Activated CD8-positive, alpha-beta memory T cell treated with anti-CD3 and anti-CD28 coated beads, Interleukin-2, amount 50 U/mL, for 4 hours (primary cell): ENCODE measurements at regions not wholly inside any gene's neighbourhood (a gene's known extent, or its start where the extent isn't known, plus 50 kb on each side); places are given as distances from the start of the nearest gene placed in this dataset.
"Not testable (repeated sequence)": the region's sequence is repeated elsewhere in the genome, so short reads cannot be mapped to it uniquely, and the experiment has no call there.

ENCODE experiments used
- DNase-seq: peaks from one replicate; pipeline ENCODE4 v3.0.0-alpha.2; 2020

GRCh38 chr6:164690702-164691500 is 618.5 kb downstream of the C6orf118 start:
- DNase-seq = no peak

- DNase-seq = no peak
These were observed 619.2 kb downstream of the C6orf118 start for GRCh38 chr6:164690241-164690640.

DNA sequence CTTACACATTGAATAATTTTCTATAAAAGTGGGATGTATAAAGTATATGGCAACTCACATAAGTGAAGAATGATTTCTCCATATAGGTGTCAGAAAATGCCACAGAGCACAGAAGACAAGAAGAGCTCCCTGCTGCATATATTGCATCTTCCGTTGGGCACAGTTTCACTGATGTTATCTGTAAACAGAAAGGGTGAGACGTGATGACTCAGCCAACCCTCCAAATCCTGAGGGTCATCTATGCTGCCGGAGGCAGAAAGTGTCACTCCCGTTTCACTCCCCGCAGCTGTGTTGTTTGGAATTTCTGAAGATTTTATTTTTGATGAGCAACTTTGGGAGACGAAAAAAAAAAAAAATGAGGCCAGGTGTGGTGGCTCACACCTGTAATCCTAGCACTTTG is 644.1 kb downstream of the C6orf118 start:
- DNase-seq = no peak

GRCh38 chr6:164663634-164664033 is 645.8 kb downstream of the C6orf118 start:
- no peak for DNase-seq

DNA sequence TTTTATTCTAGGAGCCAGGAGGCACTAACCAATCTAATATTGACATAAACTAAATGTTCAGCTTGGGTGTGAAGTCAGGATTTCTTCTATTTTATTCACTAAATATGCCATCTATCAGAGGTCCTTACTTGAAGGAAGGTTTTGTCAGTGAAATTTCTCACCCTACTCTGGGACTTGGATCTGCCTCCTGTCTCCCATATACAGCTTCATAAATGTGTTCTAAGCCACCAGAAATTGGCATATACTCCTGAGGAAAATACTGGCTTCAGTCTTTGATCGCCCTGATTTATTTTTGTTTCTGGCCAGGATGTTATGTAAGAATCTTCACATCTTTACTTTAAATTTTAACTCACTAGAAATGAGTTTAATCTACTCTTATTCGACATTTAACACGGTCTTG is 647.7 kb downstream of the C6orf118 start:
- DNase-seq = no peak

GRCh38 chr6:164660781-164661180 is 648.6 kb downstream of the C6orf118 start:
- no peak for DNase-seq

DNA sequence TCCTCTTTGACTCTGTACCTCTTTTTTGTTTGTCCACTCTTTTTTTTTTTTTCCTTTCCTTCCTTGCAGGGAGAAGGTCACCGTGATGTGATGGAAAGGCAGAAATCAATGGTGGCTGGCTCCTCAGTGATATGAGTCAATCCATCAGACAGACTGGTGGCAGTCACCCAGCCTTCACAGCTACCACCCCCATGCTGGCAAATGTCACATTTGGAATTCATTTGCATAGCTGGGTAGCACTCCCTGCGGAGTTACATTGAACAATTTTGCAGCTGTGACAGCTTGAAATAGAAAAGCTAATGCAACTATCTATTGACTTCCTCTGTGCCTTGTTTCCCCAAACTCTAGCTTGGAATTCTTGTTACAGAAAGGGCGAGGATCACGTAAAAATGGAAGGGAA is 668.4 kb downstream of the C6orf118 start:
- DNase-seq = no peak

DNA sequence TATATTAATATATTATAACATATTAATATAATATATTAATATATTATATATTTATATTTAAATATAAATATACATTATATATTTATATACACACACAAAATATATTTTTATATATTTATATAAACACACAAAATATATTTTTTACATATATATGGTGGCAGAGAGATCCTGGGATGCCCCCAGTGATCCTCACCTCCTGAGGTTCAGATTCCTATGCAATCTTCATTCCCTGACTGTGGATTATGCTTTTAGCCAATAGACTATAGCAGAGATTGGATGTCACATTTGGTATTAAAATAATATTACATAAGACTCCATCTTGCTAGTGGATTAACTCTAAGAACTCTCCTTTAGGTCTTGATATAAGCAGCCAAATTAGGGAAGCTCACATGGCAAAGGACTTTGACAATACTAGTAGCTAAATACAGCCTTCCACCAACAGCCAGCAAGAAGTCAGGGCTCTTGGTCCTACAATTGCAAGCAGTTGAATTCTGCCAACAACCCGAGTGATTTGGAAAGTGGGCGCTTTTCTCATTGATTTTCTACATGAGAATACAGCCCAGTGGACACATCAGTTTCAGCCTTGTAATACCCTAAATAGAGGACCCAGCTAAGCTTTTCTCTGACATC is 681.0 kb downstream of the C6orf118 start:
- DNase-seq = no peak

- no peak for DNase-seq
These were observed 692.4 kb downstream of the C6orf118 start for GRCh38 chr6:164616917-164617524.

GRCh38 chr6:164612751-164613150 is 696.7 kb downstream of the C6orf118 start:
- DNase-seq = no peak

DNA sequence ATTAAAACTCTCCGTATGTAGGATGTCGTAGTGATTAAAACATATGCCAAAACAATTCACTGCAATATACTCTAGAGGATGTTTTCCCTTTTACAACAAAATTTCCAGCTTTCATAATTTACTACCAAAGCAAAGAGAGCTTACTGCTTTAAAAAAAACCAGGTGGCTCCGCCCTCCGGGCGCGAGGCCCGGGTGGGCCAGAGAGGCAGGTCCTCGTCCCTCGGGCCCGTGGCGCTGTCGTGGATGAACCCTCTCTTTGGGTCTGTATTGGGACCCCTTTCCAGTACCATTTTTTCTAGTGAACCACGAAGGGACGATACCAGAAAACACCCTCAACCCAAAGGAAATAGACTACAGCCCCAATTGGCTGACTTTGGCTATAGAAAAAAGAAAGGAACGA is 698.5 kb downstream of the C6orf118 start:
- DNase-seq = not testable (repeated sequence)

- DNase-seq = not testable (repeated sequence)
These were observed 707.0 kb downstream of the C6orf118 start for GRCh38 chr6:164602415-164602814.

- DNase-seq = no peak
These were observed 727.8 kb downstream of the C6orf118 start for GRCh38 chr6:164581563-164581962.

DNA sequence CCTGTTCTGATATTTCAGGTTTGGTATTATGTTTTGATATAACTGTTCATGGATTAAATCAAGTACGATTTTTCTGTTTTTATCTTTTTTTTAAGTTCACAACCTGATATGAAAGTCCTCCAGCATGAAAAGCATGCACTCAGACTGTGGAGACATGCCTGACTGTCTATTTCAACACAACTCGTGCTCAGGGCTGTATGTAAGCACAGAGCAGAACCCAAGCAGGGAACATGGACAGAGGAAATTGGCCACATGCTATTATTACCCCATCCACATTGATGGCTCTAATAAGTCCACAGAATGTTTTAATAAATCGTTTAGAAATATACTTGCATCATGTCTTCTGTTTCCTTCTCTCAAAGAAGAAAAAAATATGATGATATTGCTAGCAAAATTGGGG is 730.4 kb downstream of the C6orf118 start:
- DNase-seq = no peak

DNA sequence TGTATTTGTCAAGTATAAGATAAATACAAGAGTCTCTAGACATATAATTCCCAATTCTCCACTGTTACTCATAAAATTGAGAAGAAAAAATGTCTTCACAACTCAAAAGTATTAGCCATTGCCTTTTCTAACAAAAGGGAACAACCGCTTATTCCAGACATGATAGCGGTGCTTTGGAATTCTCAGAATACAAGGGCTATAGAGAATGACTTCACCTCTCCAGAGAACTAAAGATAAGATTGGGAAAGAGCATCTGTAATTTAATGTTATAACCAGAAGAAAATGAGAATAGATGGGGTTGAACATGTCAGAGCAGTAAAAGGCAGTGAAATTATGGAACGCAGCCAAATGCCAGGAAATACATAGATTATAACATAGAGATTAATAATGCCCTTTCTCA is 730.8 kb downstream of the C6orf118 start:
- DNase-seq = no peak

DNA sequence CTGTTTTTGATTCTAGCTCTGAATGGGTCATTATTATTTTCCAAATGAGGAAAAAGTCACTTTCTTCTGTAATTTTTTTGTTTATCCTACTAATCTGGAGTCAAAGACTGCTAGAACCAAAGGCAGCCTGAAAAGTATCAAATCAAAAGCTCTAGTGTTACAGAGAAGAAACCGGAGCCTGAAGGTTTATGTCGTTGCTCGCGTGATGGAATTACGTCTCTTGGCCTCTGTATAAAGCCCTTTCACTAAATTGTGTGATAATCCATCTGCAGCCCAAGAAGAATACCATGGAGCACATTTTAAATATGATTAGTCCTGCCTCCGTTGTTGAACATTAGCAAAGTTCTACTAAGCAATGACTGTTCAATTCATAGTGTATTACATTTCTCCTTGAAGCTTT is 738.6 kb downstream of the C6orf118 start:
- DNase-seq = no peak

DNA sequence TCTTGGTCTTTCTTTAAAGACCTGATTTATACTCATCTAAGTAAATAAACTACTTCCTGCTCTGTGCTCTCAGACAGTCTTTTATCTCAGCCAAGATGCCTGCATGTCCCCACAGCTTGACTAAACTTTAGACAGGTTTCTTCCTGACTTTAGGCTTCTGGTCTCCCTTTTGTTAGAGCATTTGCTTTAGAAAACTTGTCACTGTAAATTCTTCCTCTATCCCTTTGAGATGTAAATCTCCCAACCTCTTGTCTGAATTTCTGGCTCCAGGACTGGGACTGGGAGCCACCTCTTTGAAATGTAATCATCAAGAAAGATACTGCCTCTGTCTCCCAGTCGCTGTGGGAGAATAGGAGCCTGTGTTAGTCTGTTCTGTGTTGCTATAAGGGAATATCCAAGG is 739.9 kb downstream of the C6orf118 start:
- DNase-seq = no peak

DNA sequence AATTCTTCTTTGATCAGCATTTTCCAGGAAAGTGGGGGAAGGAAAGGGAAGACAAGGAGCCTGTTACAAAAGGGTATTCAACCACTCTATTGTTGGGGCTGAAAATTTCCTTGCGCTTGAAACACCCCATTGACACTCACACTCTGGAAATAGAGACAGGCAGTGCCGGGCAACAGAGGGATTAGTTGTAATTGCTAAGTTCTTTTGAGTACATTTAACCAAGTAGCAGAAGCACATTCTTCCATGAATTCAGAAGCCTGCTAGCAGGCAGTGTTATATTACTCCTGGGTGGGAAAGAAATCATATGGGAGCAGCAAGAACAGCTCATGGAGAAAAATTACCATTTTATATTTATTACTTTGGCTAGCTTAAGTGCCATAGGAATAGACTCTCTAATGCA is 745.5 kb downstream of the C6orf118 start:
- no peak for DNase-seq

DNA sequence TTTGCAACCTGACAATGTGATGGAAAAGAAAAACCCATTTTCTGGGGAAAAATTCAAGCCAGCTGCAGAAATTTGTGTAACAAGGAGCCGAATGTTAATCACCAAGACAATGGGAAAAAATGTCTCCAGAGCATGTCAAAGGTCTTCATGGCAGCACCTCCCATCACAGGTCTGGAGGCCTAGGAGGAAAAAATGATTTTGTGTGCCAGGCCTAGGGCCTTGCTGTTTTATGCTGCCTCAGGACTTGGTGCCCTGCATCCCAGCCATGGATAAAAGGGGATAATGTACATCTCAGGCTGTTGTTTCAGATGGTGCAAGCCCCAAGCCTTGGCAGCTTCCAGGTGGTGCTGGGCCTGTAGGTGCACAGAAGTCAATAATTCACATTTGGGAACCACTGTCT is 747.7 kb downstream of the C6orf118 start:
- no peak for DNase-seq

DNA sequence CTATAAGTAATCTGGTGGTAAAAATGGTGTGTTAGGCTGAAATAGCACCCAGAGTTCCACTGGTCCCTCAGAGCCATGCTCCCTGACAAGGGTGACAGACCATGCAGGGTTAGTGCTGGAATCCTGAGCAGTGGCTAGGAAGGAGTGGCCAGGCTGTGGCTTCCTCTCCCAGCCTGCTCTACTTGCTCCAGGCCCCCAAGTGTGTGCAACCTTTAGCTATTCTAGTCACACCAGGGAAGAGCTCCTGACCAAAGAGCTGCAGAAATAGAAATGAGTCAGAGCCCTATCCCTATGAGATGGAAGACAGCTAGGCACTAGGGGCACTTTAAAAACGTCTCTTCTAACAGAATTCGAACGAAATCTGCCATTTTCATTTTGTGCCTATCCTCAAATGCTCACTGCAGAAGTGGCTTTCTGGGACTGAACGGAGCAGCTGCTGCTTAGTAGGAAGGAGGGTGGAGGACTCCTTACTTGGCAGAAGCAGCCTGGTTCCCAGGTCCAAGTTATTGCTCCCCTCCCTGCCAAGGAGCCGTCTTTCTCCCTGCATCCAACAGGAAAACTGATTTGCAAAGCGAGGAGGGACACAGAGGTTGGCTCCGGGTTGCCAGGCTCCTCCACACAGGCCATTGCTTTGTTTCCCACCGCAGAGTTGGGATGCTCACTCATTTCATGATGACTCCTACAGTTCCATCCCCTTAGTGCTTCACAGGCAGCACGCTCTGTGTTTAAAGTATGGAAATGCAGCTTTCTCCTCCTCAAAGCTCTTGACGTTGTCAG is 754.5 kb downstream of the C6orf118 start:
- DNase-seq = no peak

GRCh38 chr6:164554226-164554625 is 755.2 kb downstream of the C6orf118 start:
- DNase-seq = no peak

GRCh38 chr6:164551706-164552105 is 757.7 kb downstream of the C6orf118 start:
- DNase-seq = no peak

DNA sequence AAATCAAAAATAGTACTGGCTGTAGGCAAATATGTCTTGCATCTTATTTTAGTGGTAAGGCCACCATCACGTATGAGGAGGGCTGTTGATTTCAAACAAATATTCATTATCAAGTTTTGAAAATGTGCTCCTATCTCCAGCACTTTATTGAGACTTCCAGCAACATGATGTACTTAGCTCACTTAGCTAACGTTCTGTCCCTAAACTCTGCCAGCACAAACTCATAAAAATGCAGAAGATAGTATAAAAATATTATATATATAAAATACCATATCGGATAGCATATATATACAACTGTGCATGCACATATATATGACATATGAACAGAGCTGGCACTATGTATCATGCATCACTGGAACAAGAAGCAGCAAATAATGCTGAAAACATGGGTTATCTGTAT is 762.3 kb downstream of the C6orf118 start:
- DNase-seq = no peak
